ENCODE measurements at regions not wholly inside any gene's neighbourhood (a gene's known extent, or its start where the extent isn't known, plus 50 kb on each side); places are given as distances from the start of the nearest gene placed in this dataset.

GRCh38 chr2:223107825-223108224 lies 55.8 kb downstream of the KCNE4 start:
- no peaks in the 10 kb centered on the region for H3K36me3 ChIP-seq (replicated peaks; ENCODE audit: control insufficient read depth, insufficient read depth, low read length)
- no peaks in the 10 kb centered on the region for H3K27me3 ChIP-seq (ENCODE audit: control insufficient read depth, insufficient read depth, low read length)
- H3K4me3 ChIP-seq (ENCODE audit: insufficient read depth, low read depth, low read length) = no peak overlapping the region
- no peak for DNase-seq

- Histone ChIP-seq H3K36me3 (replicated peaks; ENCODE audit: control insufficient read depth, insufficient read depth, low read length) (no peaks in the 10 kb centered on the region), H3K4me3 (ENCODE audit: insufficient read depth, low read depth, low read length) (no peak overlapping the region), H3K27me3 (ENCODE audit: control insufficient read depth, insufficient read depth, low read length) (no peaks in the 10 kb centered on the region)
- DNase-seq = no peak
Measured at GRCh38 chr2:223108351-223109050, 56.5 kb downstream of the KCNE4 start.

- Histone ChIP-seq H3K4me3 (ENCODE audit: insufficient read depth, low read depth, low read length) (no peak overlapping the region), H3K36me3 (replicated peaks; ENCODE audit: control insufficient read depth, insufficient read depth, low read length) (no peaks in the 10 kb centered on the region)
- no peak for DNase-seq
Measured at GRCh38 chr2:223109341-223109740, 57.4 kb downstream of the KCNE4 start.

GRCh38 chr2:223113161-223113560 lies 61.2 kb downstream of the KCNE4 start:
- Histone ChIP-seq H3K36me3 (replicated peaks; ENCODE audit: control insufficient read depth, insufficient read depth, low read length) (no peaks in the 10 kb centered on the region), H3K27me3 (ENCODE audit: control insufficient read depth, insufficient read depth, low read length) (no peaks in the 10 kb centered on the region), H3K4me3 (ENCODE audit: insufficient read depth, low read depth, low read length) (no peak overlapping the region)
- DNase-seq = no peak

More at GRCh38 chr2:223109341-223109740, 57.4 kb downstream of the KCNE4 start:
- H3K27me3 ChIP-seq (ENCODE audit: control insufficient read depth, insufficient read depth, low read length) = no peaks in the 10 kb centered on the region

- Histone ChIP-seq H3K36me3 (replicated peaks; ENCODE audit: control insufficient read depth, insufficient read depth, low read length) (no peaks in the 10 kb centered on the region), H3K27me3 (ENCODE audit: control insufficient read depth, insufficient read depth, low read length) (no peaks in the 10 kb centered on the region), H3K4me3 (ENCODE audit: insufficient read depth, low read depth, low read length) (no peak overlapping the region)
- DNase-seq = no peak
Measured at GRCh38 chr2:223114170-223114569, 62.2 kb downstream of the KCNE4 start.

GRCh38 chr2:223114917-223115316 lies 62.9 kb downstream of the KCNE4 start:
- H3K27me3 ChIP-seq (ENCODE audit: control insufficient read depth, insufficient read depth, low read length) = no peaks in the 10 kb centered on the region
- no peaks in the 10 kb centered on the region for H3K36me3 ChIP-seq (replicated peaks; ENCODE audit: control insufficient read depth, insufficient read depth, low read length)
- H3K4me3 ChIP-seq (ENCODE audit: insufficient read depth, low read depth, low read length) = no peak overlapping the region
- DNase-seq = no peak

- H3K4me3 ChIP-seq (ENCODE audit: insufficient read depth, low read depth, low read length) = no peak overlapping the region
- DNase-seq = no peak
- no peaks in the 10 kb centered on the region for H3K36me3 ChIP-seq (replicated peaks; ENCODE audit: control insufficient read depth, insufficient read depth, low read length)
- no peaks in the 10 kb centered on the region for H3K27me3 ChIP-seq (ENCODE audit: control insufficient read depth, insufficient read depth, low read length)
Measured at GRCh38 chr2:223117533-223117932, 65.5 kb downstream of the KCNE4 start.

- H3K4me3 ChIP-seq (ENCODE audit: insufficient read depth, low read depth, low read length) = no peak overlapping the region
- DNase-seq = no peak
- H3K36me3 ChIP-seq (replicated peaks; ENCODE audit: control insufficient read depth, insufficient read depth, low read length) = no peaks in the 10 kb centered on the region
- H3K27me3 ChIP-seq (ENCODE audit: control insufficient read depth, insufficient read depth, low read length) = no peaks in the 10 kb centered on the region
Measured at GRCh38 chr2:223121283-223121682, 69.3 kb downstream of the KCNE4 start.

- DNase-seq = no peak
- Histone ChIP-seq H3K36me3 (replicated peaks; ENCODE audit: control insufficient read depth, insufficient read depth, low read length) (no peaks in the 10 kb centered on the region), H3K4me3 (ENCODE audit: insufficient read depth, low read depth, low read length) (no peak overlapping the region), H3K27me3 (ENCODE audit: control insufficient read depth, insufficient read depth, low read length) (no peaks in the 10 kb centered on the region)
Measured at GRCh38 chr2:223122781-223123180, 70.8 kb downstream of the KCNE4 start.

GRCh38 chr2:223123855-223124610 lies 72.0 kb downstream of the KCNE4 start:
- no peaks in the 10 kb centered on the region for H3K27me3 ChIP-seq (ENCODE audit: control insufficient read depth, insufficient read depth, low read length)
- no peak for DNase-seq
- no peak overlapping the region for H3K4me3 ChIP-seq (ENCODE audit: insufficient read depth, low read depth, low read length)
- no peaks in the 10 kb centered on the region for H3K36me3 ChIP-seq (replicated peaks; ENCODE audit: control insufficient read depth, insufficient read depth, low read length)

- no peaks in the 10 kb centered on the region for H3K27me3 ChIP-seq (ENCODE audit: control insufficient read depth, insufficient read depth, low read length)
- H3K4me3 ChIP-seq (ENCODE audit: insufficient read depth, low read depth, low read length) = no peak overlapping the region
- no peaks in the 10 kb centered on the region for H3K36me3 ChIP-seq (replicated peaks; ENCODE audit: control insufficient read depth, insufficient read depth, low read length)
- DNase-seq = no peak
Measured at GRCh38 chr2:223141606-223142005, 89.6 kb downstream of the KCNE4 start.

GRCh38 chr2:223142118-223142517 lies 90.1 kb downstream of the KCNE4 start:
- Histone ChIP-seq H3K36me3 (replicated peaks; ENCODE audit: control insufficient read depth, insufficient read depth, low read length) (no peaks in the 10 kb centered on the region), H3K27me3 (ENCODE audit: control insufficient read depth, insufficient read depth, low read length) (no peaks in the 10 kb centered on the region), H3K4me3 (ENCODE audit: insufficient read depth, low read depth, low read length) (no peak overlapping the region)
- peak; percentile 6 for DNase-seq

GRCh38 chr2:223147431-223147830 lies 95.4 kb downstream of the KCNE4 start:
- no peak for DNase-seq
- Histone ChIP-seq H3K36me3 (replicated peaks; ENCODE audit: control insufficient read depth, insufficient read depth, low read length) (no peaks in the 10 kb centered on the region), H3K4me3 (ENCODE audit: insufficient read depth, low read depth, low read length) (no peak overlapping the region), H3K27me3 (ENCODE audit: control insufficient read depth, insufficient read depth, low read length) (no peaks in the 10 kb centered on the region)

GRCh38 chr2:223148516-223148915 lies 96.5 kb downstream of the KCNE4 start:
- H3K4me3 ChIP-seq (ENCODE audit: insufficient read depth, low read depth, low read length) = no peak overlapping the region
- DNase-seq = no peak
- H3K36me3 ChIP-seq (replicated peaks; ENCODE audit: control insufficient read depth, insufficient read depth, low read length) = no peaks in the 10 kb centered on the region
- no peaks in the 10 kb centered on the region for H3K27me3 ChIP-seq (ENCODE audit: control insufficient read depth, insufficient read depth, low read length)

- no peak for DNase-seq
- Histone ChIP-seq H3K27me3 (ENCODE audit: control insufficient read depth, insufficient read depth, low read length) (no peaks in the 10 kb centered on the region), H3K4me3 (ENCODE audit: insufficient read depth, low read depth, low read length) (no peak overlapping the region), H3K36me3 (replicated peaks; ENCODE audit: control insufficient read depth, insufficient read depth, low read length) (no peaks in the 10 kb centered on the region)
Measured at GRCh38 chr2:223155956-223156355, 104.0 kb downstream of the KCNE4 start.

All from H7 (cell line).